ENCODE measurements at regions not wholly inside any gene's neighbourhood (a gene's known extent, or its start where the extent isn't known, plus 50 kb on each side); places are given as distances from the start of the nearest gene placed in this dataset.

DNA sequence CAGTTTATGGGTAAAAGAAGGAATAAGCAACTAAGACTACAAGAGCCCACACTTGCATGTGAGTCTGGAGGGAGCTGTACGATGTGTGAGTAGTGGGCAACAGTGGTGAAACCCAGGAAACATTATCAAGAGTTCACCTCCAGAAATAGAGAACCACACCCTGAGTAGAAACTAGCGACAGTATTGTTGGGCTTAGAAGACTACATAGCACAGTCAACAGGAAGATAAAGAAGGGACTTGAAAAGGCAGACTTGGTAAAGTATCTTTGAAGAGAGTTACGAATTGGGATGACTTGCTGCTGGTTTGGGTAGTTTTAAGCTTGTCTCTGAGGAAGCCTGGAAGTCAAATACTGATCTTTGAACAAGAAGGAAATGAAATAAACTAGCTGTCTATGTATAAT is 223.2 kb upstream of the GNAI1 start:
- no peak for DNase-seq (ENCODE audit: low read depth)
- TF ChIP-seq MYC (IDR thresholded peaks at IDR 0.05; ENCODE audit: low read depth, low read length), result no peak
- no peak overlapping the region for H3K4me3 ChIP-seq (ENCODE audit: low read depth, low read length)

GRCh38 chr7:79909176-79909575 is 225.5 kb upstream of the GNAI1 start:
- TF ChIP-seq, protein P1, sequence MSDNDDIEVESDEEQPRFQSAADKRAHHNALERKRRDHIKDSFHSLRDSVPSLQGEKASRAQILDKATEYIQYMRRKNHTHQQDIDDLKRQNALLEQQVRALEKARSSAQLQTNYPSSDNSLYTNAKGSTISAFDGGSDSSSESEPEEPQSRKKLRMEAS (IDR thresholded peaks at IDR 0.05; ENCODE audit: low read depth, low read length), result no peak
- no peak for TF ChIP-seq CTCF (IDR thresholded peaks at IDR 0.05; ENCODE audit: low read depth, low read length)
- TF ChIP-seq POLR2A (IDR thresholded peaks at IDR 0.05; ENCODE audit: extremely low read depth, insufficient read length), result no peak
- DNase-seq (ENCODE audit: low read depth), result no peak
- no peak overlapping the region for H3K4me3 ChIP-seq (ENCODE audit: low read depth, low read length)

DNA sequence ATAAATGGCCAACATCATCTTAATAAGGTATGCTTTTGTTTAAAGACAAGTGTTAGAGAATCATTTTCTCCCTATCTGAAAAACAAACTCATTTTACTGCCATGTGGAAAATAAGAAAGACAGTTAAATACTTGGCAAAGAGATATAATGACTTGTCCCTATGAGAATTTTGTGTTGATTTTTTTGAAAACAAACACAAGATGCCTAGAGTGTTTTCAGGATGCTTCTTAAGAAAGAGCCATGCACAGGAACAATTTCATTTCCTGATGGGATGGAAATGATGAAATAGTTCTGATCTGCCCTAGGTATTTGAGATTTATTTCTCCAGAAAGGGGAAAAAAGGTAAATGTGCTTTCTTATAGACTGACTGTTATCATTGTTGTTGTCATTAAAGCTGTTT is 237.5 kb upstream of the GNAI1 start:
- TF ChIP-seq CTCF (IDR thresholded peaks at IDR 0.05; ENCODE audit: low read depth, low read length) (no peak), MYC (IDR thresholded peaks at IDR 0.05; ENCODE audit: low read depth, low read length) (no peak)
- DNase-seq (ENCODE audit: low read depth), result no peak
- H3K4me3 ChIP-seq (ENCODE audit: low read depth, low read length), result no peak overlapping the region

GRCh38 chr7:79893991-79894390 is 240.6 kb upstream of the GNAI1 start:
- TF ChIP-seq, protein P1 (IDR thresholded peaks at IDR 0.05; ENCODE audit: low read depth, low read length), result no peak
- no peak for DNase-seq (ENCODE audit: low read depth)

DNA sequence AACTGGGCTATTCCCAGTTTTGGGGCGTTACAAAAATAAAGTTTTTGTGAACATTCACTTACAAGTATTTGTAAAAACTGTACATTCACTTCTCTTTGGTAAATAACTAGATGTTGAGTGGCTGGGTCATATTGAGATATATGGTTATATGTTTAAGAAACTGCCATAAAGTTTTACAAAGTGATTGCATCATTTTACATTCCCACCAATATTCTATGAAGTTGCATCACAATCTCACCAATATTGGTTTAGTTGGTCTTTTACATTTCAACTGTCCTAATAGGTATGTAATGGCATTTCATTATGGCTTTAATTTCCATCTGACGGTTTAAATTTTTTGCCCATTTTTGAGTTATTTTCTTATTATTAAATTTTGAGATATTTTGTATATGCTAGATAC is 251.7 kb upstream of the GNAI1 start:
- TF ChIP-seq POLR2A (IDR thresholded peaks at IDR 0.05; ENCODE audit: extremely low read depth, insufficient read length) (no peak), CTCF (IDR thresholded peaks at IDR 0.05; ENCODE audit: low read depth, low read length) (no peak), MYC (IDR thresholded peaks at IDR 0.05; ENCODE audit: low read depth, low read length) (no peak)
- TF ChIP-seq, protein P1 (IDR thresholded peaks at IDR 0.05; ENCODE audit: low read depth, low read length), result no peak
- no peak overlapping the region for H3K4me3 ChIP-seq (ENCODE audit: low read depth, low read length)
- no peak for DNase-seq (ENCODE audit: low read depth)

More at GRCh38 chr7:79893991-79894390, 240.6 kb upstream of the GNAI1 start:
- H3K4me3 ChIP-seq (ENCODE audit: low read depth, low read length), result no peak overlapping the region

DNA sequence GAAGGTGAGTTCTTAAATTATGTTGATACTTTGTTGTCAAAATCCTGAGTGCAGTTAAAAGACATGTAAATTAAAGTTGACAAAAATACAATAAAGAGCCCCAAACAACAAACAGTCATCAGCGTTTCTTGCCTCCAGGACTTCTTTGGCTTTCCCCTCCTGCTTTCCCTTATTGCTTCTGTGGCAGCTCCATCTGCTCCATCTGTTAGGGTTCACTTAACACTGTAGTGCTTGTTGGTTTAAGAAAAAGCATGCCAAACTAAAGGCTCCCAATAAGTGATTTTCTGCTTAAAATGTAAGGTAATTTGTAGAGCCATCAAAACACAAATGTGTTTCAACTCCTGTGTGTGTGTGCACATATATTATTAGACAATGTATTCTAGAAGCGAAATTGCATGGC is 254.3 kb upstream of the GNAI1 start:
- no peak overlapping the region for H3K4me3 ChIP-seq (ENCODE audit: low read depth, low read length)
- no peak for DNase-seq (ENCODE audit: low read depth)
- TF ChIP-seq POLR2A (IDR thresholded peaks at IDR 0.05; ENCODE audit: extremely low read depth, insufficient read length) (no peak), MYC (IDR thresholded peaks at IDR 0.05; ENCODE audit: low read depth, low read length) (no peak), CTCF (IDR thresholded peaks at IDR 0.05; ENCODE audit: low read depth, low read length) (no peak)
- TF ChIP-seq, protein P1 (IDR thresholded peaks at IDR 0.05; ENCODE audit: low read depth, low read length), result no peak

- DNase-seq (ENCODE audit: low read depth), result no peak
- TF ChIP-seq POLR2A (IDR thresholded peaks at IDR 0.05; ENCODE audit: extremely low read depth, insufficient read length) (no peak), MYC (IDR thresholded peaks at IDR 0.05; ENCODE audit: low read depth, low read length) (no peak), CTCF (IDR thresholded peaks at IDR 0.05; ENCODE audit: low read depth, low read length) (no peak)
- TF ChIP-seq, protein P1 (IDR thresholded peaks at IDR 0.05; ENCODE audit: low read depth, low read length), result no peak
- H3K4me3 ChIP-seq (ENCODE audit: low read depth, low read length), result no peak overlapping the region
Observed at GRCh38 chr7:79877874-79878465, 256.7 kb upstream of the GNAI1 start.

Measured in NB4 (cell line).